ENCODE measurements at regions not wholly inside any gene's neighbourhood (a gene's known extent, or its start where the extent isn't known, plus 50 kb on each side); places are given as distances from the start of the nearest gene placed in this dataset.

GRCh38 chr10:113310347-113310746 is 242.5 kb upstream of the HABP2 start:
- Mint-ChIP-seq H3K9me3 (no peaks in the 10 kb centered on the region), H3K4me1 (no peaks in the 10 kb centered on the region), H3K27ac (no peak overlapping the region), H3K27me3 (ENCODE audit: low read depth in 2 of 2) (peaks cover 5% of the 10 kb centered on the region in 2 donors), H3K36me3 (no peaks in the 10 kb centered on the region), H3K4me3 (no peak overlapping the region)
- WGBS (ENCODE audit: insufficient coverage): 9% methylated on average over 5 of the region's 7 CpGs
- intact Hi-C loops (cut with micrococcal nuclease): no loop called here
- TF ChIP-seq CTCF (IDR thresholded peaks at IDR 0.05): no peak
- DNase-seq (no peak), ATAC-seq (no peak)
- Histone ChIP-seq H3K36me3 (ENCODE audit: control insufficient read depth, insufficient read depth, low read length) (no peaks in the 10 kb centered on the region), H3K27me3 (ENCODE audit: control insufficient read depth, insufficient read depth, low read length) (no peaks in the 10 kb centered on the region), H3K4me3 (ENCODE audit: low read length) (no peak overlapping the region), H3K4me1 (ENCODE audit: control insufficient read depth, insufficient read depth, low read length) (no peaks in the 10 kb centered on the region), H3K9me3 (ENCODE audit: control insufficient read depth, insufficient read depth, low read length) (no peaks in the 10 kb centered on the region), H3K27ac (ENCODE audit: low read length) (no peak overlapping the region)

- Histone ChIP-seq H3K4me1 (ENCODE audit: control insufficient read depth, insufficient read depth, low read length) (no peaks in the 10 kb centered on the region), H3K9me3 (ENCODE audit: control insufficient read depth, insufficient read depth, low read length) (no peaks in the 10 kb centered on the region), H3K27me3 (ENCODE audit: control insufficient read depth, insufficient read depth, low read length) (no peaks in the 10 kb centered on the region), H3K27ac (ENCODE audit: low read length) (no peak overlapping the region), H3K36me3 (ENCODE audit: control insufficient read depth, insufficient read depth, low read length) (no peaks in the 10 kb centered on the region), H3K4me3 (ENCODE audit: low read length) (no peak overlapping the region)
- no peak for TF ChIP-seq CTCF (IDR thresholded peaks at IDR 0.05)
- peaks cover 7 to 14% of the 10 kb centered on the region in 2 donors for H3K27me3 Mint-ChIP-seq (ENCODE audit: low read depth in 2 of 2)
- intact Hi-C loops (cut with micrococcal nuclease): no loop called here
- no peaks in the 10 kb centered on the region for H3K36me3 Mint-ChIP-seq
- no peaks in the 10 kb centered on the region for H3K4me1 Mint-ChIP-seq
- ATAC-seq: no peak
- no peak overlapping the region for H3K27ac Mint-ChIP-seq
- 99% methylated on average over 5 of the region's 5 CpGs for WGBS (ENCODE audit: insufficient coverage)
- no peak for DNase-seq
- no peak overlapping the region for H3K4me3 Mint-ChIP-seq
- no peaks in the 10 kb centered on the region for H3K9me3 Mint-ChIP-seq
Observed at GRCh38 chr10:113313048-113313602, 239.7 kb upstream of the HABP2 start.

- Mint-ChIP-seq H3K4me1 (no peaks in the 10 kb centered on the region), H3K27me3 (ENCODE audit: low read depth in 2 of 2) (peaks cover 8 to 17% of the 10 kb centered on the region in 2 donors), H3K27ac (no peak overlapping the region), H3K9me3 (no peaks in the 10 kb centered on the region), H3K36me3 (no peaks in the 10 kb centered on the region), H3K4me3 (no peak overlapping the region)
- ATAC-seq (no peak), DNase-seq (no peak)
- Histone ChIP-seq H3K36me3 (ENCODE audit: control insufficient read depth, insufficient read depth, low read length) (no peaks in the 10 kb centered on the region), H3K4me3 (ENCODE audit: low read length) (no peak overlapping the region), H3K27ac (ENCODE audit: low read length) (no peak overlapping the region), H3K4me1 (ENCODE audit: control insufficient read depth, insufficient read depth, low read length) (no peaks in the 10 kb centered on the region), H3K9me3 (ENCODE audit: control insufficient read depth, insufficient read depth, low read length) (no peaks in the 10 kb centered on the region), H3K27me3 (ENCODE audit: control insufficient read depth, insufficient read depth, low read length) (no peaks in the 10 kb centered on the region)
- 86% methylated on average over 4 of the region's 4 CpGs for WGBS (ENCODE audit: insufficient coverage)
- TF ChIP-seq CTCF (IDR thresholded peaks at IDR 0.05): no peak
- intact Hi-C loops (cut with micrococcal nuclease): no loop called here
Observed at GRCh38 chr10:113313722-113314121, 239.1 kb upstream of the HABP2 start.

- Histone ChIP-seq H3K4me3 (ENCODE audit: low read length) (no peak overlapping the region), H3K27ac (ENCODE audit: low read length) (no peak overlapping the region), H3K9me3 (ENCODE audit: control insufficient read depth, insufficient read depth, low read length) (no peaks in the 10 kb centered on the region), H3K4me1 (ENCODE audit: control insufficient read depth, insufficient read depth, low read length) (peaks cover 3% of the 10 kb centered on the region), H3K36me3 (ENCODE audit: control insufficient read depth, insufficient read depth, low read length) (no peaks in the 10 kb centered on the region), H3K27me3 (ENCODE audit: control insufficient read depth, insufficient read depth, low read length) (no peaks in the 10 kb centered on the region)
- no peak for ATAC-seq
- H3K9me3 Mint-ChIP-seq: no peaks in the 10 kb centered on the region
- peaks cover 6 to 14% of the 10 kb centered on the region in 2 donors for H3K27me3 Mint-ChIP-seq (ENCODE audit: low read depth in 2 of 2)
- no peak overlapping the region for H3K4me3 Mint-ChIP-seq
- 94% methylated on average over 4 of the region's 4 CpGs for WGBS (ENCODE audit: insufficient coverage)
- intact Hi-C loops (cut with micrococcal nuclease): no loop called here
- TF ChIP-seq CTCF (IDR thresholded peaks at IDR 0.05): no peak
- H3K36me3 Mint-ChIP-seq: no peaks in the 10 kb centered on the region
- no peak for DNase-seq
- H3K4me1 Mint-ChIP-seq: peaks cover 0 to 4% of the 10 kb centered on the region in 2 donors
- no peak overlapping the region for H3K27ac Mint-ChIP-seq
Observed at GRCh38 chr10:113316506-113316905, 236.3 kb upstream of the HABP2 start.

All from natural killer cell (primary cell).